ENCODE measurements at regions not wholly inside any gene's neighbourhood (a gene's known extent, or its start where the extent isn't known, plus 50 kb on each side); places are given as distances from the start of the nearest gene placed in this dataset.

DNA sequence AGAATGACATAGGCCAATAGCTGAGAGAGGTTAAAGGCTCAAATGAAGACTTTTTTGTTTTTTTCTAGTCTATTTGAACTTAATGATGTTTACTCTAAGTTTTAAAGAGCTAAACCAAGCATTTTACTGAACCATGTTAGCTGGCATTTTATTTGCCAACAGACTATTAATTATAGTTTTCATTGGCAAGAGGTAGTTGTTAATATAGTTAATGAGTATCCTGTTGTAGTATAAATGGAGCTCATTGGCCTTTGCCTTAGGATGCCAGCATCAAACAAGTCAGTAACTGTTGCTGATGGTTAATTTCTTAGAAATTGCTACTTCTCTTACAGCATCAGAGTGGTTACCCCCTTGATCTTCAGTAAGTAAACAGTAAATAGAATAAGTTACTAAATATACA, 339.0 kb upstream of the B3GALT2 start:
- TF ChIP-seq, protein P1, sequence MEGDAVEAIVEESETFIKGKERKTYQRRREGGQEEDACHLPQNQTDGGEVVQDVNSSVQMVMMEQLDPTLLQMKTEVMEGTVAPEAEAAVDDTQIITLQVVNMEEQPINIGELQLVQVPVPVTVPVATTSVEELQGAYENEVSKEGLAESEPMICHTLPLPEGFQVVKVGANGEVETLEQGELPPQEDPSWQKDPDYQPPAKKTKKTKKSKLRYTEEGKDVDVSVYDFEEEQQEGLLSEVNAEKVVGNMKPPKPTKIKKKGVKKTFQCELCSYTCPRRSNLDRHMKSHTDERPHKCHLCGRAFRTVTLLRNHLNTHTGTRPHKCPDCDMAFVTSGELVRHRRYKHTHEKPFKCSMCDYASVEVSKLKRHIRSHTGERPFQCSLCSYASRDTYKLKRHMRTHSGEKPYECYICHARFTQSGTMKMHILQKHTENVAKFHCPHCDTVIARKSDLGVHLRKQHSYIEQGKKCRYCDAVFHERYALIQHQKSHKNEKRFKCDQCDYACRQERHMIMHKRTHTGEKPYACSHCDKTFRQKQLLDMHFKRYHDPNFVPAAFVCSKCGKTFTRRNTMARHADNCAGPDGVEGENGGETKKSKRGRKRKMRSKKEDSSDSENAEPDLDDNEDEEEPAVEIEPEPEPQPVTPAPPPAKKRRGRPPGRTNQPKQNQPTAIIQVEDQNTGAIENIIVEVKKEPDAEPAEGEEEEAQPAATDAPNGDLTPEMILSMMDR (IDR thresholded peaks at IDR 0.05), result no peak
- TF ChIP-seq ZFX (IDR thresholded peaks at IDR 0.05; ENCODE audit: borderline replicate concordance), result no peak
- peak overlapping the region; percentile 62 for H3K27ac ChIP-seq

DNA sequence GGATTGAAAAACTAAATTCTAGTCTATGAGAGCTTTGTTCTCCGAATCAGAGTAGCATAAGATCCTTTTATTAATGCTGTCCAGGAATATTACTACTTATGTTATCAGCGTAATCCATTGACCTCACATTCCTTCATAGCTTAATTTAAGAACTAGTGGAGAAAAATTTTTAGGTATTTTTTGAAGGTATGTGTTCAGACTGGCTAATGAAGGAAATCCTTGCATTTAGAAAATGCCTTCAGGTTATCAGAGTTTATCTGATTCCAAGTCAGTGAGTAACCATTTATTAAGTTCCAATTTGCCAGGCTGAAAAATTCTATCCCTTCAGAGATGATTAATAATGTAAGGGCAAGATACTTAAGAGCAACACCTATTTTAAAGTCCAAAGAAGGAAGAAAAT, 338.2 kb upstream of the B3GALT2 start:
- TF ChIP-seq ZFX (IDR thresholded peaks at IDR 0.05; ENCODE audit: borderline replicate concordance), result no peak
- TF ChIP-seq, protein P1 (IDR thresholded peaks at IDR 0.05), result no peak
- peak overlapping the region; percentile 62 for H3K27ac ChIP-seq

DNA sequence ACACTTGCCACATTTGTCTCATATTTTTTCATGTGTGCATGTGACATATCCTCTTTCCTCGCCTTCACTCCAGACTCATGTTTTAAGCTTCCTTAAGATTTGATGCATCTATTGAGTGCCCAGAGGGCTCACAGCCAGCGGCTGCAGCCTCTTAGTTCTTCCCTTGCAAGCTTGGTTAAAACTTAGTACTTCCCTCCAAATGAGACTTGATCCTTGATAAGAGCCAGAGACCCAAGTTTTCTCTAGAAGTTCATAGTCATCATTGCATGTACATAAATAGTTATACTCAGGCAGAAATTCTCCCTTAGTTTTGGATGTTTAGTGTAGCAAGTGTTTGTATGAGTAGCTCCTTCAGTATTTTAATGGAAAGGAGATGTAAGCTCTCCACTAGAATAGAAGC, 337.6 kb upstream of the B3GALT2 start:
- TF ChIP-seq, protein P1 (IDR thresholded peaks at IDR 0.05), result no peak
- no peak for TF ChIP-seq ZFX (IDR thresholded peaks at IDR 0.05; ENCODE audit: borderline replicate concordance)
- H3K27ac ChIP-seq, result no peak overlapping the region

DNA sequence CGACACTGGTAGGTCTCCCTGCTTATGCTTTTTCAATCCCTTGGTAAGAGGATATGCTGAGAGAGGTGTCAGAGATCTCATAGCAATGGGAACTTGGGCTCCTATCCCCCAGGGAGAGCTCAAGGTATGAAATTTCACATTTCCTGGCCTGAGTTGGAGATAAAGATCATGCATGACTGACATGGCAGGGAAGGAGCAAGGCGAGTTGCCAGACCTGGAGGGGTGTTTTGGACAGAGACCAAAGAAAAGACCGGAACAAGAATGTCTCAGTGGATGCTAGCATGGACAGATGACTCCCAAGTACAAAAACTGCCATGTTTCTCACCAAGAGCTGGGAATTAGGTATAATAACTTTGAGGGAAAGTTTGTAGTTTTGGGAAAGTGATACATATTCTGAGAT, 334.1 kb upstream of the B3GALT2 start:
- no peak overlapping the region for H3K27ac ChIP-seq
- TF ChIP-seq, protein P1 (IDR thresholded peaks at IDR 0.05), result no peak
- TF ChIP-seq ZFX (IDR thresholded peaks at IDR 0.05; ENCODE audit: borderline replicate concordance), result no peak

DNA sequence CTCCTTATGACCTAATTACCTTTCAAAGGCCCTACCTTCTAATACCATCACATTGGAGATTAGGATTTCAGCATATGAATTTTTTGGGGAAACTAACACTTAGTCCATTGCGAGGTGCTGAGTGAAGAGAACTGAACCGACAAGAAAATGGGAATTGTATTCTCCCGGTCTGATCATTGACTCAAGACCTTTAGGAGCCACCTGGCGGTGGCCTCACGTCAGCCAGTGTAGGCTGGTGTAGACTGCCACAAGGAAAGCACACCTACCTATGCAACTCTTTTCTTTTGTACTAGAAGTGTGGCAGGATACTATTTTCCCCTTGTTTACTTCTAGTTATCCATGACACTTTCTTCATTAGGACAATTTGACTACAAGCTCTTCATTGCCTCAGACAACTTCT, 333.5 kb upstream of the B3GALT2 start:
- no peak overlapping the region for H3K27ac ChIP-seq
- TF ChIP-seq ZFX (IDR thresholded peaks at IDR 0.05; ENCODE audit: borderline replicate concordance), result no peak
- TF ChIP-seq, protein P1 (IDR thresholded peaks at IDR 0.05), result no peak

DNA sequence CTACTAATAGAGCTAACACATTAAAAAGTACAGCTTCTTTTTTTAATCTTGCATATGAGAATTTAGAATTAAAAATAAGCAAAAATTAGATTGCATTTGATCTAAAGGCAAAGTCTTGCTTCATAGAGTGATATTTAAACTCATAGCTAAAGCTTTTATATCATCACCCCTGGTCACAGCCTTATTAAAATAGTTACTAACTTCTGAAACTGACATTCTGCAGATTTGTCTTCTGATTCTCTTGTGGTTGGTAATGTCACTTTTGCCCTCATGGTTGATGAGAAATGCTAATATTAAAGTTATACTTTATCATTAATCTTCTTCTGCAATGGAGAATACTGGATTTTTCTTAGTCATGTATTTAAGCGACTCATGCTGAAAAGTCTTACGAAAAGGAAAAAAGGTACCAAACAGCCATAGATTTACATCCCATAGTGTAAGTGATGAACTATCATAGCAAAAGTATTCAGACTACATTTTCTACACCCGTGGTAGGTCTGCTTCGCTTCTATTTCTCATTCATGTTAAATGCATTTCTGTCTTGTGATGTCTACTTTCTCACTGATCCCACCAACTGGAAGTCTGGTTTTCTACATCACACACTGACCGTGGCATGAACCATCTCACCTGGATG, 330.5 kb upstream of the B3GALT2 start:
- H3K27ac ChIP-seq, result no peak overlapping the region
- TF ChIP-seq ZFX (IDR thresholded peaks at IDR 0.05; ENCODE audit: borderline replicate concordance), result no peak
- TF ChIP-seq, protein P1 (IDR thresholded peaks at IDR 0.05), result no peak

DNA sequence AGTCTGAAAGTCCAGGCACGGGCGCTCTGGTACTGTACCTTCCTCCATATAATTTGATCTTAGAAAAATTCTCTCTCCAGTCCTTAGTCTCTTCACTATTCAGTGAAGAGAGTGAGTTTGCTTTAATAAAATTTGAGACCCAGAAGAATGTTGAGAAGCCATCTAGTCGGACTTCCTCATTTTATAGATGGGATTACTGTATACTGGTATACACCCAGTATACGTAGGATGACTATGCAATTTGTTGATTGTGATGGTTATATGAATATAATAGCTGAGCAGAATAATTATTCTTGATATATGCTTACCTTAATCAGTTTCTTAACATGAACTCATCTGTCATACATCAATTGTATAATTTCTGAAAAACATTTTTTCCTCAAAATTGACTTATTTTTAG, 328.0 kb upstream of the B3GALT2 start:
- no peak overlapping the region for H3K27ac ChIP-seq
- TF ChIP-seq, protein P1 (IDR thresholded peaks at IDR 0.05), result no peak
- TF ChIP-seq ZFX (IDR thresholded peaks at IDR 0.05; ENCODE audit: borderline replicate concordance), result no peak

Measured in 22Rv1 (cell line).